Mucosa of gallbladder (tissue), 1 donor: ENCODE measurements at regions not wholly inside any gene's neighbourhood (a gene's known extent, or its start where the extent isn't known, plus 50 kb on each side); places are given as distances from the start of the nearest gene placed in this dataset.
A peak's percentile ranks its signal among the peaks of the same experiment; 100 is the strongest.
"Not testable (repeated sequence)": the region's sequence is repeated elsewhere in the genome, so short reads cannot be mapped to it uniquely, and the experiment has no call there.

Source experiments
- DNase-seq: peaks from one replicate; pipeline ENCODE4 v3.0.0-alpha.2; 2020; ENCODE audit warnings: low spot score
- donor health status: DM: no; HTN: no; CAD: no.

DNA sequence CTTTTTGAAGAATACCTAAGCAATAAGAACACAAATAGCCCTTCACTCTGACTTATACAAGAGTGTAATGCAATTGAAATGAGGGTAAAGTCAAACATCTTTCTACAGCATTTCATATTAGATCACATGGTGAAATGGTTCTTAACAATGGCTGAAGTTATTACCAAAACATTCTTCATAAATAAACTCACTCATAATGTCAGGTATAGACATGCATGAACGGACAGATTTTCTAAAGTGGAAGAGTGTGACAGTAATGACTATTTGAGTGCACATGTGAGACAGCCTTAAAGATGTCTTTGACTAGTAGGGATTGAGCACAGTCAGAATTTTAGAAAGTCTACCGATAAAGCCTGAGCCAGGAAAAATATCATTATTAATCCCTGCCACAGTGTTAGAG, 471.0 kb downstream of the ZPLD1 start:
- DNase-seq, result no peak

- no peak for DNase-seq
These were observed 472.0 kb downstream of the ZPLD1 start for GRCh38 chr3:102906818-102907217.

DNA sequence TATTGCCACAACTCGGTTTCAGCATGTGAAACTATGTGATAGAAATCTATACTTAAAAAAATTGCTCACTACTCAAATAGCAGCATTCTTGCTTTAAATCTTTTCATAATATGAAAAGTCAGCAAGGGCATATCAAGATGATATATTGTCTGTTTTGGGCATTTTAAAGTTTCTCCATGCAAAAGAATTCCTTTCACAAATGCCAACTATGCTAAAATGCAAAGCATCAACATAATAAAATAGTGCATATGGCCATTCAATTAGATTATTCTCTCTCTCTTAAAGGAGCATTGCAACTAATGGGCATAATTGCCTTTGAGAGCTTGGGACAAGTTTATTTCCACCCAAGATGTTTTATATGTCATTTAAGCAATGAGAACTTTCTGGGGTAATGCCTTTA, 475.1 kb downstream of the ZPLD1 start:
- DNase-seq, result no peak

GRCh38 chr3:102916532-102916931, 481.7 kb downstream of the ZPLD1 start:
- no peak for DNase-seq

- no peak for DNase-seq
These were observed 491.8 kb downstream of the ZPLD1 start for GRCh38 chr3:102926618-102927017.

GRCh38 chr3:102933377-102933776, 498.6 kb downstream of the ZPLD1 start:
- no peak for DNase-seq

DNA sequence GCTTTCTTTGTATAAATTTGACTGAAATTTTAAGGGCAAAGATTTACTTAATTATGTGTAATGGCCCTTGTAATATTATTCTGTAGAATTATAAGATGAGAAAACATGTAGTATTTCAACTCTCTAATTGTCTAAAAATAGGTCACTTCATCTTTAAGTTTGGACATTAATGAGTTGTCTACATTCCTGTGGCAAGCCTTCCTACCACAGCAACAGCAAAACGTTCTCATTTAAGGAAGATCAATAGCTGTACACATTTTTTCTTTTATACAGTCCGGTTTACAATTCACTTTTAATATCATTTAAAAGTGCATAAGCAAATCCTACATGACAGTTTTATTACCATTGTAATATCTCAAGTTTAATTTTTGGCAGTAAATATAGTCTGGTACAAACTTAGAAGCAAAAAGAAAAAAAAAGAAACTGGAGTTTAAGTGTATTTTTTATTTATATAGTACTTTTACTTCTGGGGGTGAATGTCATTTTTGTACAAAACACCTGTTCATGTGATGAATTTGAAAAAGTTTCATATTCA, 501.8 kb downstream of the ZPLD1 start:
- no peak for DNase-seq

DNA sequence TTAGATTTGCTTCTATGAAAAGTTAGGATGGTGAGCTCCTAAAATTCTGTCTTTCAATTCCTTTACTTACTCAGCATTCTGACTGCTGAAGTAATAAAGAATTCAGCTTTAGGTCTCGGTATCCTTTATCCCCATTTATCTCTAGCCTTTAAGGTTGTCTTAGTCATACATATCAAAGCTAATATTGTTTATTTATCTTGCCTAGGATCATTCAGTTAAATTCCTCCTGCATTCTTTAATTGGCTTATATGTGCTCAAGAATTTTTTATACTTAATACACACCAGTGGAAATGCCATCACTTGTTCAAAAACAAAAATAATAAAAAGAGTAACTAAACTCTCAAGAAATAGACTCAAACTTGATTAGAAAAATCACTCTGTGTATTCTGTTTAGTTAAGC, 507.0 kb downstream of the ZPLD1 start:
- no peak for DNase-seq

DNA sequence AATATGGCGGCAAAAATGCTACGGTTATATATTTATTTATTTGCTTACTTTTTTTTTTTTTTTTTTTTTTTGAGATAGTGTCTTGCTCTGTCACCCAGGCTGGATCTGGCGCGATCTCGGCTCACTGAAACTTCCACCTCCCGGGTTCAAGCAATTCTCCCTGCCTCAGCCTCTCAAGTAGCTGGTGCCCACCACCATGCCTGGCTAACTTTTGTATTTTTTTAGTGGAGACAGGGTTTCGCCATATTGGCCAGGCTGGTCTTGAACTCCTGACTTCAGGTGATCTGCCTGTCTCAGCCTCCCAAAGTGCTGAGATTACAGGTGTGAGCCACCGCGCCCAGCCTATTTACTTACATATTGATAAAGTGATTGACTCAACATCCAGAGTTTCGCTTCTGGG, 511.6 kb downstream of the ZPLD1 start:
- not testable (repeated sequence) for DNase-seq

DNA sequence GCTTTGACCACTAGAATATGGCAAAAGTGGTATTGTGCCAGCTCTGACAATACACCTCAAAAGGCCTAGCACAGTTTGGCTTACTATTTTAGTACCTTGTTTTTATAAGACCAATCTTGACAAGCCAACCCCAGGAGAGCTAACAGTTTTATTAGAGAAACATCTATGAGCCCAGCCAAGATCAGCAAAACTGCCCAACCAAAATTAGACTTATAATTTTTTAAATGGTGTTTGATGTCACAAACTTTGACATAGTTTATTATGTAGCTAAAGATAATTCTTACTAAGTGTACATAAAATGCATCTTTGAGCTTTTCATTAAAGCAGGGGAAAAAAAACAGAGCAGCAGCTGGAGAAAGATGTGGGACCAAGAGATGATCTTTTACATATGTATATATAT, 537.5 kb downstream of the ZPLD1 start:
- DNase-seq, result no peak

DNA sequence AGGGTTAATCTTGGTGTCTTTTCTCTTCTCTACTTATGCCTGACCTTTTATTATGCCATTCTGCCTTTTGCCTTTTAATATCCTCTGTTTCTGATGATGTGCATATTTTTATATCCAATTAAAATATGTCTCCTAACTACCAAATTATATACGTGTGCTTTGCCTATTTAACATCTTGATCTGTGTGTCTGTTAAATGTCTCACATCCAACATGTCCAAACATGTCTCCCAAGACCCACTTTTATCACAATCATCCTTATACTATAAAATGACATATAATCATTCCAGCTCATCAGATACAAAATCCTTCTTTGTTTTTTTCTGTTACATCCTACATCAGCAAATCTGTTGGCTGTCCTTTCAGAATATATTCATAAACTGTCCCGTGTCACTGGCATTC, 539.5 kb downstream of the ZPLD1 start:
- no peak for DNase-seq

GRCh38 chr3:102979191-102979590, 544.4 kb downstream of the ZPLD1 start:
- DNase-seq, result no peak

- peak; percentile 88 for DNase-seq
These were observed 545.0 kb downstream of the ZPLD1 start for GRCh38 chr3:102979682-102980354.

DNA sequence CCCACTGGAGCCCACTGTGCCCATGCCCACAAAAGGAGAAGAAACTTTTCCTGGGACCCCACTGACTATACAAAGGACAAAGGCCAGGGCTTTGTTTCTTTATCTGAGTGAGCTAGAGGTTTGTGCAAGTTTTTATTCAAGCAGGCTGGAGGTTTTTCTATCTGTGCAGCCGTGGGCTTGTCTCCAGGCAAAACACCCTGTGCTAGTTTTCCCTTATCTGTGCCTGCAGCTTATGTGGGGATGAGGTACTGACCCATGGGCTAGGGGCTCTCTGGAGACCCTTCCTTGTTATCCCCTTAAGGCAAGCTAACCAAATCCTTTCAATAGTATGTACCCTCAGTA, 545.5 kb downstream of the ZPLD1 start:
- DNase-seq, result no peak

GRCh38 chr3:103002425-103003176, 567.8 kb downstream of the ZPLD1 start:
- no peak for DNase-seq

- no peak for DNase-seq
These were observed 571.8 kb downstream of the ZPLD1 start for GRCh38 chr3:103006526-103007183.

DNA sequence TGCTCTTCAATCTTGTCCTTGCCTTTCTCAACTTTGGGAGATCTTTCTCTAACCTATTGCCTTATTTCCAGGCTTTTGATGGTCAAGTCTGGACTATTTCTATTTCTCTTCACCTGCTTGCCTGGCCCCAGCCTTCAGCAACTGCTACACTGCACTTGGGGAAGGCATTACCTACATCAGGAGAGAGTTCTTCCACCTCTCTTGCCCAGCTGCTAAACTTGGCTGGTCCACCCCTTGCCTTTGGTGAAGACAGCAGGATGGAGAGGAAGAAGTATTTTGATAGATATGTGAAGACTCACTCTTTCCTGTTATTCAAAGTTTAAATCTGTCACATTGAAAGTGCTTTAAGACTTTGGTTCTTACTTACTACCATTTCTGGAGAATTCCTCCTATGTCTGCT, 574.8 kb downstream of the ZPLD1 start:
- no peak for DNase-seq

DNA sequence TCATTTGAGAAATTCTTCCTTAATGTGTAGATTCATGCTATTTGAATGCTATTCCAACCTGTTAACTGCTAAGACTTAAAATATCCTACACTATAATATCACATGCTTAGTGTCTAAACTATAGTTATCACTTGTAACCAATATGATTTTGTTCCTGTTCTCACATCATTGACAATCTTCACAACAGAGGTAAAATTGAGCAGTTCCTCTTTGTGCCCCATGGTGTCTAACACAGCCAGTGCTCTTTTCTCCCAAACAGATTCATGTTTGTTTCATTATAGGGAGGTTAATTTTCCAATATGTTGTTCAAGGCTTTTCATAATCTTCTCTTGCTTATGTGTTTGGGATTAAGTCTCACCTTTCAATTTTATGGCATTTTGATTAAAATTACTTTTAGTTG, 591.1 kb downstream of the ZPLD1 start:
- DNase-seq, result no peak

DNA sequence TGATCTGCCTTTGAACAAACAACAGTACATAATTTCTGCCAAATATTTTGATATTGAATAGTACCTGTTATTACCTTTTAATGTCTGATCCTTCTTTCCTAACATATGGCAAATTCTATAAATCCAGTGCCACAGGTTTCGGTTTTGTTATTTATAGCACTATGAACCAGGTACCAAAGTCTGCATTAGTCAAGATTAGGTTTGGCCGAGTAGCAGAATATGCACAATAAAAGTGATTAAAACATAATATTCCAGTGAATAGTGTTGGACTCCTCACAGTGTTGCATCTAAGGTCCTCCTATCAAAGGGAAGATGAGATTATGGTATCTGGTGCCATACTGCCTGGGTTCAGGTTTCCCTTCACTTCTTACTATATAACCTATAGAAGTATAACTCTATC, 599.0 kb downstream of the ZPLD1 start:
- DNase-seq, result no peak

DNA sequence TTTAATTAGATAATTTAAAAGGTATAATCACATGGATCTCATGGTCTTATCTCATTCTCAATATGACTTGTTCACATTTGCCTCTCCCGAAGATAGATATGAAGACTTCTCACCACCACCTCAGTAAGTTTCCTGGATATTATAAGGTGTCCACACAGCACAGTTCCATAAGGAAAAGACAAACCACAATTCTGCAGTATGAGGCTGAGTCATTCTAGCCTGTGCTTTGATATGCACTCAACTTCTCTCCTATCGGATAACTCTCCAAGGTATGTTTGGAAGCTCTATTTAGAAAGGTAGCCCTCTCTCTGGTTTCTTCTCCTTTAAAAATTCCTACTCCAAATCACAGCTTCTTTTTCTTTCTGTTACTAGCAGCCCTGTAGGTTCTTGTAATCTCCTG, 612.8 kb downstream of the ZPLD1 start:
- no peak for DNase-seq

DNA sequence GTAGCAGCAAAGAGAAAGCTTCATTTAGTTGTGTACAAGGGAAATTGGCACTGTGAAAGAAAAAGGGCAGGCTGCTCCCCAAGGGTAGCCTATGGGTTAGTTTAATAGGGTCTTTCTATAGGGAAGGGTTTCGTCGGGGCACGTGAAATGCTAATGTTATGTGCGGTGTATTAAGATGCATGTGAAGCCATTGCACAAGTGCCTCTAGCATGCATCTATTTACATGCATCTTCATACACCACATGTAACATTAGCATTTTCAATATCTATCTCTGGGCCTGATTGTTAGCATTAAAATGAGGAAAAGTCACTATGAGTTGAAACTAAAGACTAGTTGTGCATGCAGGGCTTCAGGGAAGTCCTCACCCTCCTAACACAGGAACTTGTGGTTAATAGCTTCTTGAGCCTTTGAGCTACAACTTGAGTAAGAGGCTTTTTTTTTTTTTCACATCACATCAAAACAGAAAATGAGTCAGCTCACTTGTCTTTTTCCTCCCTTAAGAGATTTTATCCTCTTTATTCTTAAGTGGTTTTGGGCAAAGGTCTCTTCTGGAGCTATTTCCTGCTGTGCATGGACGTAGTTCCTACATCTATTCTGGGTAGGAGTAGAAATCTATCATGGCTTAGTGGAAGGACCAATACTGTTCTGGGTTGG, 613.4 kb downstream of the ZPLD1 start:
- DNase-seq, result no peak

DNA sequence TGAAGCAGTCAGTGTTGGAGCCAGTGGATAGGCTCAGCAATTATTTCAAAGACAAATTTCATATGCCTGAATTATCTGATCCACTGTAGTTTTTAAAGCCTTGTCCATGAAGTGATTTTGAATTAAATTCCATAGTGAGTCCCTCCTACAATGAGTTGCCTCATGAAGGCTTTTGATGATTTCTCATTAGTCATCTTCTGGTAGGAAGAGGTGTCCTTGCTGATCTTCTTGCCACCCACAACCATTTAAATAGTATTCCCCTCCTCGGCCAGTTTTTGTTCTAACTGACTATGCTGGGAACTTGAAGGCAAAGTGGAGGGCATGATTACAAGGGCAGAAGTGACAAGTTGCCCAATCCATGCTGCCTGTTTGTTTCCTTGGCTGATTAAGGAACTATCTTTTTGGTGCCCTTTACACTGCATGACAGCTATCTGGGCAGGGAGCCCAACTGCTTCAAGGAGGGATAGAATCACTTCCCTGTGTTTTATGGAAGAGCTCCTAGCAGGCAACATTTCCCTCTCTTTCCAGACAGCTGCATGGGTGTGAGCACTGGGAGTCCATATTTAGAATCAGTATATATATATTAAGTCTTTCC, 617.5 kb downstream of the ZPLD1 start:
- peak; percentile 82 for DNase-seq
